ENCODE measurements at regions not wholly inside any gene's neighbourhood (a gene's known extent, or its start where the extent isn't known, plus 50 kb on each side); places are given as distances from the start of the nearest gene placed in this dataset.

DNA sequence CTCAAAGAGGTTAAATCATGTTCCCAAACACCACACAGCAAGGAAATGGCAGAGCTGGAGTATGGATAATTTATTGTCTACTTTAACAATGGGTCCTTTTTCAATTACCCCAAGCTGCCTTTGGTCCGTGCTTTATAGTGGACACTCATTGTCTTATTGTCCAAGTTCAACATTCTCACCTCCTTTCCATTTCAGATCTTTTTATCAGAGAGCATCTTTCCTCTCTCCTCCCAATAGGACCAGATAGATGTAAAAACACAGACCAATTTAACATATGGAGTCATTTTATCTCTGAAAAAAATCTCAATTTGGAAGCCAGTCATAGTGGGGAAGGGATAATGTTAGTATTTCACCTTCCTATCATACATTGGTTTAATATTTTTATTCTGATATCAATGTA is 83.5 kb upstream of the WAC start:
- TF ChIP-seq, protein P1, sequence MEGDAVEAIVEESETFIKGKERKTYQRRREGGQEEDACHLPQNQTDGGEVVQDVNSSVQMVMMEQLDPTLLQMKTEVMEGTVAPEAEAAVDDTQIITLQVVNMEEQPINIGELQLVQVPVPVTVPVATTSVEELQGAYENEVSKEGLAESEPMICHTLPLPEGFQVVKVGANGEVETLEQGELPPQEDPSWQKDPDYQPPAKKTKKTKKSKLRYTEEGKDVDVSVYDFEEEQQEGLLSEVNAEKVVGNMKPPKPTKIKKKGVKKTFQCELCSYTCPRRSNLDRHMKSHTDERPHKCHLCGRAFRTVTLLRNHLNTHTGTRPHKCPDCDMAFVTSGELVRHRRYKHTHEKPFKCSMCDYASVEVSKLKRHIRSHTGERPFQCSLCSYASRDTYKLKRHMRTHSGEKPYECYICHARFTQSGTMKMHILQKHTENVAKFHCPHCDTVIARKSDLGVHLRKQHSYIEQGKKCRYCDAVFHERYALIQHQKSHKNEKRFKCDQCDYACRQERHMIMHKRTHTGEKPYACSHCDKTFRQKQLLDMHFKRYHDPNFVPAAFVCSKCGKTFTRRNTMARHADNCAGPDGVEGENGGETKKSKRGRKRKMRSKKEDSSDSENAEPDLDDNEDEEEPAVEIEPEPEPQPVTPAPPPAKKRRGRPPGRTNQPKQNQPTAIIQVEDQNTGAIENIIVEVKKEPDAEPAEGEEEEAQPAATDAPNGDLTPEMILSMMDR (IDR thresholded peaks at IDR 0.05): no peak
- TF ChIP-seq POLR2A (IDR thresholded peaks at IDR 0.05): no peak
